ENCODE measurements at regions not wholly inside any gene's neighbourhood (a gene's known extent, or its start where the extent isn't known, plus 50 kb on each side); places are given as distances from the start of the nearest gene placed in this dataset.

DNA sequence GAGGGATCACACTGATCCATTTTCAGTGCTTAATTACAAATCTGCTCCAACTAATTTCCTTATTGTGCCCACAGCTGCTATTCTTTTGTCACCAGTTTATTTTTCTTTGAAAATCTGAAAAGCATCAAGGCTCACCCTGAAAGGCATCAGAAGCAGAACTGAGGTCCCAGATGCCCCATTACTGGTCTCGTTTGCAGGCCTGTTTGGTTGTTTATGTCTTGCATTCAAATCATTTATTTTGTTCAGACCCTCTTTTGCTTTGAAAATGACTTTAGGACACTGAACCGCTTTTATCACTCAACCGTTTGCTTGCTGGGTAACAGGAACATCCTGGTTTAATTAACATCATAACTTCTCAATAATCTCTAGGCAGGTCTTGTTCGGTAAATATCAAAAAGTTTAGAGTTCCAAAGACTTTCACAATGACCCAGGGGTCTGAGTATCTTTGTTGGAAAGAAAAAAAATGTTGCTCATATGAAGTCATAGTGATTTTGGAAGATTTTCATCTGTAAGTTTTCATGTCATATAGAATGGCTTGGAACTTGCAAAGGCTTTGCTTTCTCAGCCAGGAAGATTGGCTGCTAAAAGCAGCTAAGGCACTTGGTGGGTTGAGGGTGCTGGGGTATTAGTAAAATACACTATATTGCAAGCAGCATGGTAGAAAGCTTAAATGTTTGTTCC is 398.3 kb upstream of the NPVF start:
- DNase-seq (ENCODE audit: low read depth, low spot score) (no peak), ATAC-seq (no peak)
- Histone ChIP-seq H3K4me1 (ENCODE audit: control insufficient read depth in 1 of 2, insufficient read depth in 2 of 2, low read length in 2 of 2) (no peaks in the 10 kb centered on the region), H2AFZ (ENCODE audit: low read depth, low read length, poor library complexity, severe bottlenecking) (no peak overlapping the region), H3K4me3 (replicated peaks in 1 of 2; ENCODE audit: low read depth in 1 of 2, low read length in 2 of 2) (no peak overlapping the region), H3K79me2 (ENCODE audit: insufficient read depth, low read length) (no peaks in the 10 kb centered on the region), H3K27ac (ENCODE audit: low read depth, low read length) (no peak overlapping the region), H3K9ac (ENCODE audit: low read length) (no peak overlapping the region), H4K20me1 (ENCODE audit: insufficient read depth) (no peaks in the 10 kb centered on the region), H3K4me2 (ENCODE audit: low read length) (no peak overlapping the region), H3K27me3 (ENCODE audit: insufficient read depth, low read length) (peaks cover 49% of the 10 kb centered on the region), H3K9me2 (ENCODE audit: insufficient read depth) (no peaks in the 10 kb centered on the region), H3K9me3 (ENCODE audit: control insufficient read depth in 1 of 2, insufficient read depth in 1 of 2, low read depth in 1 of 2, low read length in 2 of 2) (no peaks in the 10 kb centered on the region), H3K36me3 (ENCODE audit: control insufficient read depth in 1 of 2, insufficient read depth in 2 of 2, low read length in 2 of 2) (no peaks in the 10 kb centered on the region)
- ChIA-PET POLR2A (no interaction called here), CTCF (no interaction called here), RAD21 (ENCODE audit: low non-redundant PET in 1 of 2, low total read pairs in 2 of 2, uncharacterized antibody in 2 of 2, unreplicated experiment in 2 of 2) (no interaction called here)
- intact Hi-C loops (cut with micrococcal nuclease) = no loop called here
- TF ChIP-seq FOSL1 (IDR thresholded peaks at IDR 0.05; ENCODE audit: low read depth) (no peak), EZH2 (IDR thresholded peaks at IDR 0.05) (no peak), SIN3A (IDR thresholded peaks at IDR 0.05; ENCODE audit: low read depth) (no peak), ZNF274 (IDR thresholded peaks at IDR 0.05; ENCODE audit: low read depth, low read length) (no peak), YY1 (IDR thresholded peaks at IDR 0.05; ENCODE audit: extremely low read depth, insufficient replicate concordance, low read depth, low read length) (no peak), CBX3 (IDR thresholded peaks at IDR 0.05; ENCODE audit: low read depth) (no peak), TCF7L2 (IDR thresholded peaks at IDR 0.05; ENCODE audit: borderline replicate concordance, extremely low read depth, insufficient read depth, insufficient read length) (no peak), ZFX (IDR thresholded peaks at IDR 0.05) (no peak), POLR2A (IDR thresholded peaks at IDR 0.05; ENCODE audit: borderline replicate concordance, extremely low read depth, insufficient read depth, insufficient read length) (no peak), SP1 (IDR thresholded peaks at IDR 0.05; ENCODE audit: low read depth) (no peak)
- TF ChIP-seq, protein P1, sequence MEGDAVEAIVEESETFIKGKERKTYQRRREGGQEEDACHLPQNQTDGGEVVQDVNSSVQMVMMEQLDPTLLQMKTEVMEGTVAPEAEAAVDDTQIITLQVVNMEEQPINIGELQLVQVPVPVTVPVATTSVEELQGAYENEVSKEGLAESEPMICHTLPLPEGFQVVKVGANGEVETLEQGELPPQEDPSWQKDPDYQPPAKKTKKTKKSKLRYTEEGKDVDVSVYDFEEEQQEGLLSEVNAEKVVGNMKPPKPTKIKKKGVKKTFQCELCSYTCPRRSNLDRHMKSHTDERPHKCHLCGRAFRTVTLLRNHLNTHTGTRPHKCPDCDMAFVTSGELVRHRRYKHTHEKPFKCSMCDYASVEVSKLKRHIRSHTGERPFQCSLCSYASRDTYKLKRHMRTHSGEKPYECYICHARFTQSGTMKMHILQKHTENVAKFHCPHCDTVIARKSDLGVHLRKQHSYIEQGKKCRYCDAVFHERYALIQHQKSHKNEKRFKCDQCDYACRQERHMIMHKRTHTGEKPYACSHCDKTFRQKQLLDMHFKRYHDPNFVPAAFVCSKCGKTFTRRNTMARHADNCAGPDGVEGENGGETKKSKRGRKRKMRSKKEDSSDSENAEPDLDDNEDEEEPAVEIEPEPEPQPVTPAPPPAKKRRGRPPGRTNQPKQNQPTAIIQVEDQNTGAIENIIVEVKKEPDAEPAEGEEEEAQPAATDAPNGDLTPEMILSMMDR (IDR thresholded peaks at IDR 0.05 in 2 of 3, conservative IDR thresholded peaks at IDR 0.05 in 1 of 3; ENCODE audit: borderline replicate concordance in 1 of 3, insufficient read depth in 1 of 3, low read depth in 2 of 3, low read length in 2 of 3) = no peak
- TF ChIP-seq, protein P2, sequence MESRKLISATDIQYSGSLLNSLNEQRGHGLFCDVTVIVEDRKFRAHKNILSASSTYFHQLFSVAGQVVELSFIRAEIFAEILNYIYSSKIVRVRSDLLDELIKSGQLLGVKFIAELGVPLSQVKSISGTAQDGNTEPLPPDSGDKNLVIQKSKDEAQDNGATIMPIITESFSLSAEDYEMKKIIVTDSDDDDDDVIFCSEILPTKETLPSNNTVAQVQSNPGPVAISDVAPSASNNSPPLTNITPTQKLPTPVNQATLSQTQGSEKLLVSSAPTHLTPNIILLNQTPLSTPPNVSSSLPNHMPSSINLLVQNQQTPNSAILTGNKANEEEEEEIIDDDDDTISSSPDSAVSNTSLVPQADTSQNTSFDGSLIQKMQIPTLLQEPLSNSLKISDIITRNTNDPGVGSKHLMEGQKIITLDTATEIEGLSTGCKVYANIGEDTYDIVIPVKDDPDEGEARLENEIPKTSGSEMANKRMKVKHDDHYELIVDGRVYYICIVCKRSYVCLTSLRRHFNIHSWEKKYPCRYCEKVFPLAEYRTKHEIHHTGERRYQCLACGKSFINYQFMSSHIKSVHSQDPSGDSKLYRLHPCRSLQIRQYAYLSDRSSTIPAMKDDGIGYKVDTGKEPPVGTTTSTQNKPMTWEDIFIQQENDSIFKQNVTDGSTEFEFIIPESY (IDR thresholded peaks at IDR 0.05; ENCODE audit: extremely low read depth, insufficient replicate concordance, low read length) = no peak
- TF ChIP-seq, protein P3, sequence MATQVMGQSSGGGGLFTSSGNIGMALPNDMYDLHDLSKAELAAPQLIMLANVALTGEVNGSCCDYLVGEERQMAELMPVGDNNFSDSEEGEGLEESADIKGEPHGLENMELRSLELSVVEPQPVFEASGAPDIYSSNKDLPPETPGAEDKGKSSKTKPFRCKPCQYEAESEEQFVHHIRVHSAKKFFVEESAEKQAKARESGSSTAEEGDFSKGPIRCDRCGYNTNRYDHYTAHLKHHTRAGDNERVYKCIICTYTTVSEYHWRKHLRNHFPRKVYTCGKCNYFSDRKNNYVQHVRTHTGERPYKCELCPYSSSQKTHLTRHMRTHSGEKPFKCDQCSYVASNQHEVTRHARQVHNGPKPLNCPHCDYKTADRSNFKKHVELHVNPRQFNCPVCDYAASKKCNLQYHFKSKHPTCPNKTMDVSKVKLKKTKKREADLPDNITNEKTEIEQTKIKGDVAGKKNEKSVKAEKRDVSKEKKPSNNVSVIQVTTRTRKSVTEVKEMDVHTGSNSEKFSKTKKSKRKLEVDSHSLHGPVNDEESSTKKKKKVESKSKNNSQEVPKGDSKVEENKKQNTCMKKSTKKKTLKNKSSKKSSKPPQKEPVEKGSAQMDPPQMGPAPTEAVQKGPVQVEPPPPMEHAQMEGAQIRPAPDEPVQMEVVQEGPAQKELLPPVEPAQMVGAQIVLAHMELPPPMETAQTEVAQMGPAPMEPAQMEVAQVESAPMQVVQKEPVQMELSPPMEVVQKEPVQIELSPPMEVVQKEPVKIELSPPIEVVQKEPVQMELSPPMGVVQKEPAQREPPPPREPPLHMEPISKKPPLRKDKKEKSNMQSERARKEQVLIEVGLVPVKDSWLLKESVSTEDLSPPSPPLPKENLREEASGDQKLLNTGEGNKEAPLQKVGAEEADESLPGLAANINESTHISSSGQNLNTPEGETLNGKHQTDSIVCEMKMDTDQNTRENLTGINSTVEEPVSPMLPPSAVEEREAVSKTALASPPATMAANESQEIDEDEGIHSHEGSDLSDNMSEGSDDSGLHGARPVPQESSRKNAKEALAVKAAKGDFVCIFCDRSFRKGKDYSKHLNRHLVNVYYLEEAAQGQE (IDR thresholded peaks at IDR 0.05; ENCODE audit: low read depth) = no peak
- TF ChIP-seq, protein P4, sequence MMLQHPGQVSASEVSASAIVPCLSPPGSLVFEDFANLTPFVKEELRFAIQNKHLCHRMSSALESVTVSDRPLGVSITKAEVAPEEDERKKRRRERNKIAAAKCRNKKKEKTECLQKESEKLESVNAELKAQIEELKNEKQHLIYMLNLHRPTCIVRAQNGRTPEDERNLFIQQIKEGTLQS (IDR thresholded peaks at IDR 0.05) = no peak
- BruUV-seq (replicated peaks) = no TSS peak

Data from HCT116 (cell line).